ENCODE measurements at regions not wholly inside any gene's neighbourhood (a gene's known extent, or its start where the extent isn't known, plus 50 kb on each side); places are given as distances from the start of the nearest gene placed in this dataset. TPM values are rescaled to one million over a fixed set of nuclear protein-coding genes. Genes with fewer than 3 reads are reported as not detected.
"Not testable (repeated sequence)": the region's sequence is repeated elsewhere in the genome, so short reads cannot be mapped to it uniquely, and the experiment has no call there.

- no peak for DNase-seq
Observed at GRCh38 chr15:21261965-21262850, 178.1 kb downstream of the POTEB3 start.

- DNase-seq, result no peak
Observed at GRCh38 chr15:21261396-21261964, 178.8 kb downstream of the POTEB3 start.

GRCh38 chr15:21260966-21261395, 179.3 kb downstream of the POTEB3 start:
- no peak for DNase-seq

DNA sequence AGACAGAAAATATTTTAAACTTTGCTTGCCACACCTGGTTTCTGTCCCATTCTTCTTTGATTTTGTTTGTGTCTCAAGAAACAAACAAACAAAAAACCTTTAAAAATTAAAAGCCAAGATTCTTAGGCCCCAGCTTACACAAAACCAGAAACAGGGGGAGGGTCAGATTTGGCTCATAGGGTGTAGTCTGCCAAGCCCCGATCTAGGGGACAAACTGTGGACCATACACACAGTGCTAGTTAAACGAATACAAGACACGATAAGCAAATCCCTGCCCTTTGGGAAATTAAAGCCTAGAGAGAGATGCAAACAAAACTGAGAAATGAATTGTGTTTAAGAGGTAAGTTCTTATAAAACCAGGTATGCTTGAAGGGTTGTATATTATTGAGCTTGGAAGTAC, 181.7 kb downstream of the POTEB3 start:
- not testable (repeated sequence) for DNase-seq

- not testable (repeated sequence) for DNase-seq
Observed at GRCh38 chr15:21249508-21250019, 190.7 kb downstream of the POTEB3 start.

Small RNA genes lying in the stretch of these regions (small RNA-seq; reads per million reads assigned to genes)
- gene RNU6-1235P (ENCODE audit: low replicate concordance), result not detected

Data from tongue (tissue), 2 donors.